ENCODE measurements at regions not wholly inside any gene's neighbourhood (a gene's known extent, or its start where the extent isn't known, plus 50 kb on each side); places are given as distances from the start of the nearest gene placed in this dataset.

DNA sequence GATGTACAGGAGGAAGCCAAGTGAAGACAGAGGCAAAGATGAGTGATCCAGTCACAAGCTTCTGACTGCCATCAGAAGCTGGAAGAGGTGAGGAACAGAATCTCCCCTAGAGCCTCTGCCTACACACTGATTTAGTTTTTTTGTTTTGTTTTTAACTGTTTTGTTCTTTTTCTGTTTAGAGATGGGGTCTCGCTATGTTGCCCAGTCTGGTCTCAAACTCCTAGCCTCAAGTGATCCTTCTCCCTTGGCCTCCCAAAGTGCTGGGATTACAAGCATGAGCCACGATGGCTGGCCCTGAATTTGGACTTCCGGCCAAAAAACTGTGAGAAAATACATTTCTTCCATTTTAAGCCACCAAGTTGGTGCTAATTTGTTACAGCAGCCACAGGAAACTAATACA is 204.7 kb upstream of the ZNF608 start:
- H3K4me3 ChIP-seq (ENCODE audit: low read depth, low read length): no peak overlapping the region
- ChIA-PET CTCF (no interaction called here), POLR2A (no interaction called here)
- H3K4me3 Mint-ChIP-seq (ENCODE audit: unreplicated experiment): no peak overlapping the region
- H3K27ac Mint-ChIP-seq (ENCODE audit: unreplicated experiment): no peak overlapping the region
- no peaks in the 10 kb centered on the region for H3K36me3 Mint-ChIP-seq (ENCODE audit: insufficient read depth, unreplicated experiment)
- intact Hi-C loops (cut with micrococcal nuclease; ENCODE audit: unreplicated experiment): no loop called here
- no peaks in the 10 kb centered on the region for H3K4me1 ChIP-seq
- H3K27me3 ChIP-seq (replicated peaks; ENCODE audit: control insufficient read depth, insufficient read depth, low read length): no peaks in the 10 kb centered on the region
- BruUV-seq (replicated peaks): no TSS peak
- no peaks in the 10 kb centered on the region for H3K36me3 ChIP-seq (ENCODE audit: control insufficient read depth, insufficient read depth, low read length)
- peaks cover 13% of the 10 kb centered on the region for H3K9me3 Mint-ChIP-seq (ENCODE audit: unreplicated experiment)
- DNase-seq: no peak
- TF ChIP-seq, protein P1, sequence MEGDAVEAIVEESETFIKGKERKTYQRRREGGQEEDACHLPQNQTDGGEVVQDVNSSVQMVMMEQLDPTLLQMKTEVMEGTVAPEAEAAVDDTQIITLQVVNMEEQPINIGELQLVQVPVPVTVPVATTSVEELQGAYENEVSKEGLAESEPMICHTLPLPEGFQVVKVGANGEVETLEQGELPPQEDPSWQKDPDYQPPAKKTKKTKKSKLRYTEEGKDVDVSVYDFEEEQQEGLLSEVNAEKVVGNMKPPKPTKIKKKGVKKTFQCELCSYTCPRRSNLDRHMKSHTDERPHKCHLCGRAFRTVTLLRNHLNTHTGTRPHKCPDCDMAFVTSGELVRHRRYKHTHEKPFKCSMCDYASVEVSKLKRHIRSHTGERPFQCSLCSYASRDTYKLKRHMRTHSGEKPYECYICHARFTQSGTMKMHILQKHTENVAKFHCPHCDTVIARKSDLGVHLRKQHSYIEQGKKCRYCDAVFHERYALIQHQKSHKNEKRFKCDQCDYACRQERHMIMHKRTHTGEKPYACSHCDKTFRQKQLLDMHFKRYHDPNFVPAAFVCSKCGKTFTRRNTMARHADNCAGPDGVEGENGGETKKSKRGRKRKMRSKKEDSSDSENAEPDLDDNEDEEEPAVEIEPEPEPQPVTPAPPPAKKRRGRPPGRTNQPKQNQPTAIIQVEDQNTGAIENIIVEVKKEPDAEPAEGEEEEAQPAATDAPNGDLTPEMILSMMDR (IDR thresholded peaks at IDR 0.05; ENCODE audit: insufficient read depth in 1 of 2, low read depth in 1 of 2, low read length in 1 of 2, severe bottlenecking in 1 of 2, unreplicated experiment in 1 of 2): no peak
- H3K9me3 ChIP-seq: no peaks in the 10 kb centered on the region
- H3K4me1 Mint-ChIP-seq (ENCODE audit: low read depth, unreplicated experiment): no peaks in the 10 kb centered on the region
- H3K27me3 Mint-ChIP-seq (ENCODE audit: insufficient read depth, unreplicated experiment): no peaks in the 10 kb centered on the region

DNA sequence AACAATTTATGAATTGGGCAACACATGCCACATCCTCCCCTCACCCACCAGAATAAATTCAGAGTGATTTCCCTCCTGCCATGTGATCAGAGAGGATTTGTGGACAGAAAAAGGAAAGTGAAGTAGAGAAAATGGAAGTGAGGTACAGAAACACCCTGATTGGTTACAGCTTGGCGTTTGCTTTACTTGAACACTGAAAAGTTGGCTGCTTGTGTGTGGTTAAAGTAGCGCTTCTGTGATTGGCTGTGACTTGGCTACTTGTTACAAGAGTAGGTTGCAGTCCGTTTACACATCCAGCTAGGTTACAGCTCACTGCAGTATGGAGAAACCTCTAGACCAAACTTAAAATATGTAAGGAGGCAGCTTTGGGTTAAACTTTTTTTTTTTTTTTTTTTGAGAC is 205.2 kb upstream of the ZNF608 start:
- ChIA-PET POLR2A (no interaction called here), CTCF (no interaction called here)
- Histone ChIP-seq H3K36me3 (ENCODE audit: control insufficient read depth, insufficient read depth, low read length) (no peaks in the 10 kb centered on the region), H3K27me3 (replicated peaks; ENCODE audit: control insufficient read depth, insufficient read depth, low read length) (no peaks in the 10 kb centered on the region), H3K9me3 (no peaks in the 10 kb centered on the region), H3K4me1 (no peaks in the 10 kb centered on the region), H3K4me3 (ENCODE audit: low read depth, low read length) (no peak overlapping the region)
- Mint-ChIP-seq H3K4me3 (ENCODE audit: unreplicated experiment) (no peak overlapping the region), H3K27me3 (ENCODE audit: insufficient read depth, unreplicated experiment) (no peaks in the 10 kb centered on the region), H3K9me3 (ENCODE audit: unreplicated experiment) (peaks cover 13% of the 10 kb centered on the region), H3K36me3 (ENCODE audit: insufficient read depth, unreplicated experiment) (no peaks in the 10 kb centered on the region), H3K27ac (ENCODE audit: unreplicated experiment) (no peak overlapping the region), H3K4me1 (ENCODE audit: low read depth, unreplicated experiment) (no peaks in the 10 kb centered on the region)
- intact Hi-C loops (cut with micrococcal nuclease; ENCODE audit: unreplicated experiment): no loop called here
- DNase-seq: no peak
- TF ChIP-seq, protein P1 (IDR thresholded peaks at IDR 0.05; ENCODE audit: insufficient read depth in 1 of 2, low read depth in 1 of 2, low read length in 1 of 2, severe bottlenecking in 1 of 2, unreplicated experiment in 1 of 2): no peak
- no TSS peak for BruUV-seq (replicated peaks)

DNA sequence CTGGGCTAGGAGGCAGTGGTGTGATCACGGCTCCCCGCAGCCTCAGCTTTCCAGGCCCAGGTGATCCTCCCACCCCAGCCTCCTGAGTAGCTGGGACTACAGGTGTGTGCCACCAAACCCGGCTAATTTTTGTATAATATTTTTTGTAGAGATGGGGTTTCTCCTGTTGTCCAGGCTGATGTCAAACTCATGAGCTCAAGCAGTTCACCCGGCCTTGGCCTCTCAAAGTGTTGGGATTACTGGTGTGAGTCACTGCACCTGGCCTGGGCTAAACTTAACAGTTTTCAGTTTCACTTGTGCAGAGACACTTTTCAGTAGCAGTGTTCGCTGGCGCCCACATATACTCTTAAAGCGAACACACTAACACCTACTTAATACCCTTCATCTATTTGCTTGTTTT is 205.6 kb upstream of the ZNF608 start:
- H3K4me3 Mint-ChIP-seq (ENCODE audit: unreplicated experiment): no peak overlapping the region

More for the DNA sequence above, 205.6 kb upstream of the ZNF608 start:
- no peaks in the 10 kb centered on the region for H3K9me3 ChIP-seq
- H3K4me3 ChIP-seq (ENCODE audit: low read depth, low read length): no peak overlapping the region
- intact Hi-C loops (cut with micrococcal nuclease; ENCODE audit: unreplicated experiment): no loop called here
- H3K36me3 ChIP-seq (ENCODE audit: control insufficient read depth, insufficient read depth, low read length): no peaks in the 10 kb centered on the region
- Mint-ChIP-seq H3K9me3 (ENCODE audit: unreplicated experiment) (peaks cover 9% of the 10 kb centered on the region), H3K36me3 (ENCODE audit: insufficient read depth, unreplicated experiment) (no peaks in the 10 kb centered on the region), H3K27me3 (ENCODE audit: insufficient read depth, unreplicated experiment) (no peaks in the 10 kb centered on the region), H3K4me1 (ENCODE audit: low read depth, unreplicated experiment) (no peaks in the 10 kb centered on the region), H3K27ac (ENCODE audit: unreplicated experiment) (no peak overlapping the region)
- BruUV-seq (replicated peaks): no TSS peak
- ChIA-PET POLR2A (no interaction called here), CTCF (no interaction called here)
- no peaks in the 10 kb centered on the region for H3K4me1 ChIP-seq
- TF ChIP-seq, protein P1 (IDR thresholded peaks at IDR 0.05; ENCODE audit: insufficient read depth in 1 of 2, low read depth in 1 of 2, low read length in 1 of 2, severe bottlenecking in 1 of 2, unreplicated experiment in 1 of 2): no peak
- no peak for DNase-seq
- H3K27me3 ChIP-seq (replicated peaks; ENCODE audit: control insufficient read depth, insufficient read depth, low read length): no peaks in the 10 kb centered on the region
